Peyer's patch (tissue), 4 donors: ENCODE measurements at regions not wholly inside any gene's neighbourhood (a gene's known extent, or its start where the extent isn't known, plus 50 kb on each side); places are given as distances from the start of the nearest gene placed in this dataset.

Experiments used
- POLR2A ChIP-seq, 2 donors: fragments of 450-650 bp; IDR thresholded peaks; one replicate each; pipeline ENCODE4 v1.5.1; 2017; ENCODE audit warnings: antibody characterized with exemption in 2 of 2, mild to moderate bottlenecking in 2 of 2, moderate library complexity in 2 of 2
- TF ChIP-seq, protein P1 (sequence below), 6 experiments: fragments of 450-650 bp in 4 of 6; fragments of 200-600 bp in 2 of 6; sonication (generic) in 1 of 6; IDR thresholded peaks; one replicate each; pipeline ENCODE4 v1.5.1; 2017 to 2019; ENCODE audit warnings: antibody characterized with exemption in 6 of 6, mild to moderate bottlenecking in 3 of 6, moderate library complexity in 1 of 6

DNA sequence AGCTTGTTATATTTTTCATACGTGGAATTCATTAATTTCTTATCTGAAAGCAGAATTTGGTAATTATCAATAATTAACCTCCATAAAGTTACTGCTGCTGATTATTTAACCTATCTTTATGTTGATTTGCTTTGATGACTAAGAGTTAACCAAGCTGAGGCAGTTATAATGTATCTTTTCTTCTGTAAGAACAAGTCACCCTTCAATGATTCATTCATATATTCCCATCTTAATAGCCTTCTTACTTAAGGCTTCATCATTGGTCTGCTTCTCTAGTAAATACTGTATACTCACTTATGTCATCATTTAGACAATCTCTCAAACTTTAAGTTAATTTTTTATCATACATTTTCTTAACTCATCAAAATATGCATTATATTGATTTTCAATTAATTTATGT lies 592.2 kb downstream of the ANXA1 start:
- TF ChIP-seq, protein P1, sequence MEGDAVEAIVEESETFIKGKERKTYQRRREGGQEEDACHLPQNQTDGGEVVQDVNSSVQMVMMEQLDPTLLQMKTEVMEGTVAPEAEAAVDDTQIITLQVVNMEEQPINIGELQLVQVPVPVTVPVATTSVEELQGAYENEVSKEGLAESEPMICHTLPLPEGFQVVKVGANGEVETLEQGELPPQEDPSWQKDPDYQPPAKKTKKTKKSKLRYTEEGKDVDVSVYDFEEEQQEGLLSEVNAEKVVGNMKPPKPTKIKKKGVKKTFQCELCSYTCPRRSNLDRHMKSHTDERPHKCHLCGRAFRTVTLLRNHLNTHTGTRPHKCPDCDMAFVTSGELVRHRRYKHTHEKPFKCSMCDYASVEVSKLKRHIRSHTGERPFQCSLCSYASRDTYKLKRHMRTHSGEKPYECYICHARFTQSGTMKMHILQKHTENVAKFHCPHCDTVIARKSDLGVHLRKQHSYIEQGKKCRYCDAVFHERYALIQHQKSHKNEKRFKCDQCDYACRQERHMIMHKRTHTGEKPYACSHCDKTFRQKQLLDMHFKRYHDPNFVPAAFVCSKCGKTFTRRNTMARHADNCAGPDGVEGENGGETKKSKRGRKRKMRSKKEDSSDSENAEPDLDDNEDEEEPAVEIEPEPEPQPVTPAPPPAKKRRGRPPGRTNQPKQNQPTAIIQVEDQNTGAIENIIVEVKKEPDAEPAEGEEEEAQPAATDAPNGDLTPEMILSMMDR (IDR thresholded peaks at IDR 0.05): no peak
- no peak for TF ChIP-seq POLR2A (IDR thresholded peaks at IDR 0.05)
